ENCODE measurements at regions not wholly inside any gene's neighbourhood (a gene's known extent, or its start where the extent isn't known, plus 50 kb on each side); places are given as distances from the start of the nearest gene placed in this dataset.

- ATAC-seq (no peak), DNase-seq (ENCODE audit: low spot score) (no peak)
These were observed 334.0 kb upstream of the CHD6 start for GRCh38 chr20:41952166-41952565.

GRCh38 chr20:41951615-41952014 is 333.4 kb upstream of the CHD6 start:
- no peak for DNase-seq (ENCODE audit: low spot score)
- no peak for ATAC-seq

- DNase-seq (ENCODE audit: low spot score) (no peak), ATAC-seq (no peak)
These were observed 321.5 kb upstream of the CHD6 start for GRCh38 chr20:41939659-41940058.

- no peak for DNase-seq (ENCODE audit: low spot score)
These were observed 320.2 kb upstream of the CHD6 start for GRCh38 chr20:41938353-41938752.

GRCh38 chr20:41935259-41935791 is 317.1 kb upstream of the CHD6 start:
- DNase-seq (ENCODE audit: low spot score) (no peak), ATAC-seq (no peak)

More at GRCh38 chr20:41938353-41938752, 320.2 kb upstream of the CHD6 start:
- no peak for ATAC-seq

- DNase-seq (ENCODE audit: low spot score): no peak
- no peak for ATAC-seq
These were observed 314.3 kb upstream of the CHD6 start for GRCh38 chr20:41932431-41932830.

- DNase-seq (ENCODE audit: low spot score) (no peak), ATAC-seq (no peak)
These were observed 309.5 kb upstream of the CHD6 start for GRCh38 chr20:41927655-41928054.

GRCh38 chr20:41927189-41927588 is 309.0 kb upstream of the CHD6 start:
- DNase-seq (ENCODE audit: low spot score): no peak
- ATAC-seq: no peak

- DNase-seq (ENCODE audit: low spot score) (no peak), ATAC-seq (no peak)
These were observed 307.3 kb upstream of the CHD6 start for GRCh38 chr20:41925476-41925875.

- ATAC-seq (no peak), DNase-seq (ENCODE audit: low spot score) (no peak)
These were observed 305.4 kb upstream of the CHD6 start for GRCh38 chr20:41923624-41924023.

GRCh38 chr20:41913146-41913545 is 295.0 kb upstream of the CHD6 start:
- ATAC-seq (no peak), DNase-seq (ENCODE audit: low spot score) (no peak)

- DNase-seq (ENCODE audit: low spot score): no peak
- no peak for ATAC-seq
These were observed 292.4 kb upstream of the CHD6 start for GRCh38 chr20:41910558-41910957.

- DNase-seq (ENCODE audit: low spot score): no peak
- ATAC-seq: no peak
These were observed 287.0 kb upstream of the CHD6 start for GRCh38 chr20:41905199-41905598.

GRCh38 chr20:41903586-41903985 is 285.4 kb upstream of the CHD6 start:
- ATAC-seq: no peak
- DNase-seq (ENCODE audit: low spot score): no peak

- ATAC-seq (no peak), DNase-seq (ENCODE audit: low spot score) (no peak)
These were observed 284.2 kb upstream of the CHD6 start for GRCh38 chr20:41902346-41902745.

- DNase-seq (ENCODE audit: low spot score) (no peak), ATAC-seq (no peak)
These were observed 282.1 kb upstream of the CHD6 start for GRCh38 chr20:41900201-41900691.

- no peak for ATAC-seq
These were observed 279.5 kb upstream of the CHD6 start for GRCh38 chr20:41897708-41898107.

GRCh38 chr20:41895241-41896032 is 277.3 kb upstream of the CHD6 start:
- ATAC-seq: no peak
- DNase-seq (ENCODE audit: low spot score): no peak

More at GRCh38 chr20:41897708-41898107, 279.5 kb upstream of the CHD6 start:
- no peak for DNase-seq (ENCODE audit: low spot score)

- ATAC-seq: no peak
These were observed 276.2 kb upstream of the CHD6 start for GRCh38 chr20:41894255-41894963.

GRCh38 chr20:41892031-41892430 is 273.9 kb upstream of the CHD6 start:
- ATAC-seq (no peak), DNase-seq (ENCODE audit: low spot score) (no peak)

More at GRCh38 chr20:41894255-41894963, 276.2 kb upstream of the CHD6 start:
- DNase-seq (ENCODE audit: low spot score): no peak

- no peak for DNase-seq (ENCODE audit: low spot score)
- ATAC-seq: no peak
These were observed 271.7 kb upstream of the CHD6 start for GRCh38 chr20:41889844-41890224.
